Endothelial cell of umbilical vein (primary cell): ENCODE measurements at regions not wholly inside any gene's neighbourhood (a gene's known extent, or its start where the extent isn't known, plus 50 kb on each side); places are given as distances from the start of the nearest gene placed in this dataset.

ENCODE experiments used
- BruUV-seq: library from RNA; stranded (reverse); fragments of 400-500 nt; replicated peaks from 2 replicates; lab custom pipeline; 2021; lab: Mats Ljungman, UMichigan
- CTCF ChIA-PET: fragments of 300-600, 350-600 bp; sonication (Branson Sonifier 250); formaldehyde crosslinking; loops from one replicate; lab custom pipeline; 2021; ENCODE audit warnings: antibody characterized with exemption, inconsistent platforms; lab: Charles Lee
- POLR2A ChIA-PET: fragments of 300-600, 350-600 bp; sonication (Branson Sonifier 250); formaldehyde crosslinking; loops from one replicate; lab custom pipeline; 2021; ENCODE audit warnings: antibody characterized with exemption, inconsistent platforms; lab: Charles Lee
- DNase-seq: peaks from one replicate; pipeline ENCODE4 v3.0.0-alpha.2; 2011; ENCODE audit warnings: low read depth, low spot score
- FAIRE-seq: peaks from 2 replicates; lab custom pipeline; 2011; peaks lifted over from hg19 to GRCh38; lab: Jason Lieb, UNC
- H2AFZ ChIP-seq: 2 replicates; pipeline ENCODE4 v1.6.0; 2012; ENCODE audit warnings: low read depth, low read length, control low read depth, inconsistent platforms
- H3K27ac ChIP-seq: 2 replicates; pipeline ENCODE4 v1.5.1; 2011; ENCODE audit warnings: low read depth, mild to moderate bottlenecking, control low read depth, low read length, moderate library complexity; ENCODE audit not compliant: insufficient read depth
- H3K27me3 ChIP-seq, 2 experiments: 2 replicates each; pipeline versions ENCODE4 v1.6.0 to v1.6.1; 2011; ENCODE audit warnings: low read length in 2 of 2, mixed read lengths in 1 of 2; ENCODE audit not compliant: control insufficient read depth in 2 of 2, insufficient read depth in 2 of 2
- H3K36me3 ChIP-seq, 2 experiments: 2 replicates in 1 of 2; 3 replicates in 1 of 2; pipeline ENCODE4 v1.5.1; 2011; ENCODE audit warnings: low read length in 2 of 2, mild to moderate bottlenecking in 1 of 2, moderate library complexity in 1 of 2; ENCODE audit not compliant: control insufficient read depth in 2 of 2, insufficient read depth in 2 of 2; ENCODE audit errors: extremely low read depth in 1 of 2
- H3K4me1 ChIP-seq: 3 replicates; pipeline ENCODE4 v1.5.1; 2011; ENCODE audit warnings: mild to moderate bottlenecking, low read length; ENCODE audit not compliant: control insufficient read depth, insufficient read depth; ENCODE audit errors: extremely low read depth
- H3K4me2 ChIP-seq: 2 replicates; pipeline ENCODE4 v1.6.1; 2011; ENCODE audit warnings: low read length, control low read depth, mixed read lengths; ENCODE audit not compliant: insufficient read depth
- H3K4me3 ChIP-seq, 3 experiments: fragments of 200-600 bp in 1 of 3; sonication (generic), shearing (Covaris generic) in 1 of 3; replicated peaks in 1 of 3; 2 replicates each; pipeline ENCODE4 v1.5.1; 2011 to 2016; ENCODE audit warnings: control low read depth in 3 of 3, low read length in 3 of 3, mild to moderate bottlenecking in 2 of 3, inconsistent platforms in 1 of 3, low read depth in 1 of 3, moderate library complexity in 1 of 3; ENCODE audit not compliant: insufficient read depth in 1 of 3
- H3K79me2 ChIP-seq: 2 replicates; pipeline ENCODE4 v1.6.0; 2012; ENCODE audit warnings: low read length, inconsistent platforms; ENCODE audit not compliant: control insufficient read depth, insufficient read depth
- H3K9ac ChIP-seq: replicated peaks from 2 replicates; pipeline ENCODE3; 2011; ENCODE audit warnings: low read length, control low read depth; ENCODE audit not compliant: insufficient read depth; ENCODE audit errors: extremely low read depth
- H3K9me1 ChIP-seq: replicated peaks from 3 replicates; pipeline ENCODE4 v1.6.0; 2011; ENCODE audit warnings: mild to moderate bottlenecking, low read length; ENCODE audit not compliant: control insufficient read depth, insufficient read depth; ENCODE audit errors: extremely low read depth
- H3K9me3 ChIP-seq: replicated peaks from 2 replicates; pipeline ENCODE4 v1.5.1; 2012; ENCODE audit warnings: low read length, inconsistent platforms; ENCODE audit not compliant: control insufficient read depth, insufficient read depth
- H4K20me1 ChIP-seq: replicated peaks from 2 replicates; pipeline ENCODE3; 2011; ENCODE audit warnings: mild to moderate bottlenecking, low read length; ENCODE audit not compliant: control insufficient read depth, insufficient read depth; ENCODE audit errors: extremely low read depth
- CTCF ChIP-seq, 2 donors: IDR thresholded peaks; 1 replicate in 1 of 2; 2 replicates in 1 of 2; pipeline ENCODE4 v1.5.1; 2011; ENCODE audit warnings: low read length in 2 of 2, mild to moderate bottlenecking in 2 of 2, moderate library complexity in 2 of 2, control low read depth in 1 of 2, inconsistent platforms in 1 of 2, low read depth in 1 of 2; ENCODE audit not compliant: insufficient read depth in 1 of 2; ENCODE audit errors: extremely low read depth in 1 of 2
- EZH2 ChIP-seq: IDR thresholded peaks from 2 replicates; pipeline ENCODE4 v1.6.1; 2012; ENCODE audit warnings: borderline replicate concordance, low read depth, mild to moderate bottlenecking, moderate library complexity, low read length, inconsistent platforms; ENCODE audit not compliant: severe bottlenecking
- FOS ChIP-seq: IDR thresholded peaks from 2 replicates; pipeline ENCODE4 v1.6.1; 2011; ENCODE audit warnings: mild to moderate bottlenecking, low read length, moderate library complexity, borderline replicate concordance; ENCODE audit not compliant: insufficient read depth
- GATA2 ChIP-seq: IDR thresholded peaks from 2 replicates; pipeline ENCODE4 v1.7.0; 2011; ENCODE audit warnings: low read depth, mild to moderate bottlenecking, moderate library complexity, mixed read lengths, low read length; ENCODE audit not compliant: insufficient read length, insufficient read depth
- JUN ChIP-seq: IDR thresholded peaks from 2 replicates; pipeline ENCODE4 v1.6.1; 2011; ENCODE audit warnings: borderline replicate concordance, low read depth; ENCODE audit not compliant: insufficient read length, insufficient read depth
- MAX ChIP-seq: IDR thresholded peaks from 2 replicates; pipeline ENCODE4 v1.6.1; 2011; ENCODE audit not compliant: insufficient read depth, insufficient read length
- MYC ChIP-seq: IDR thresholded peaks from one replicate; pipeline ENCODE4 v1.6.1; 2011; ENCODE audit warnings: mild to moderate bottlenecking, low read depth, low read length
- POLR2A ChIP-seq: IDR thresholded peaks from 2 replicates; pipeline ENCODE4 v1.6.1; 2012; ENCODE audit warnings: low read depth, mild to moderate bottlenecking, control low read depth, low read length
- POLR2AphosphoS5 ChIP-seq: IDR thresholded peaks from 2 replicates; pipeline ENCODE4 v1.6.1; 2012; ENCODE audit warnings: low read depth, mild to moderate bottlenecking, control low read depth, low read length, moderate library complexity; ENCODE audit not compliant: insufficient read depth
- dilution Hi-C: fragments of 300-500 bp; cut with MboI; formaldehyde crosslinking; loops from one replicate; pipeline ENCODE4 v1.15.0; 2019; ENCODE audit warnings: low sequenced_read_pairs; ENCODE audit not compliant: extremely low pct_ligation_motif_present
- intact Hi-C: fragments of 100-400 bp; cut with micrococcal nuclease; formaldehyde crosslinking; loops from one replicate; pipeline ENCODE4 v1.10.0; 2022

GRCh38 chr3:157650172-157650571 is 147.0 kb upstream of the VEPH1 start:
- Histone ChIP-seq H3K4me2 (no peak overlapping the region), H4K20me1 (no peaks in the 10 kb centered on the region), H3K79me2 (no peaks in the 10 kb centered on the region), H3K36me3 (no peaks in the 10 kb centered on the region), H3K27ac (no peak overlapping the region), H3K9ac (no peak overlapping the region), H3K9me3 (no peaks in the 10 kb centered on the region), H2AFZ (no peak overlapping the region), H3K9me1 (no peaks in the 10 kb centered on the region), H3K27me3 (peaks cover 0 to 2% of the 10 kb centered on the region in 2 experiments), H3K4me1 (no peaks in the 10 kb centered on the region), H3K4me3 (no peak overlapping the region)
- FAIRE-seq (no peak), DNase-seq (no peak)
- CTCF ChIA-PET, result no interaction called here
- TF ChIP-seq CTCF (IDR thresholded peaks at IDR 0.05; ENCODE audit: extremely low read depth in 1 of 2, insufficient read depth in 1 of 2, low read depth in 1 of 2, low read length in 2 of 2), result no peak
- TF ChIP-seq GATA2, result no peak
- TF ChIP-seq MAX, result no peak
- TF ChIP-seq MYC, result no peak
- TF ChIP-seq POLR2A, result no peak
- no peak for TF ChIP-seq FOS
- TF ChIP-seq JUN, result no peak
- no peak for TF ChIP-seq EZH2
- TF ChIP-seq POLR2AphosphoS5, result no peak
- POLR2A ChIA-PET, result no interaction called here
- dilution Hi-C loops (no loop called here), intact Hi-C loops (no loop called here)
- BruUV-seq, result no TSS peak
